HepG2 (cell line): ENCODE measurements at regions not wholly inside any gene's neighbourhood (a gene's known extent, or its start where the extent isn't known, plus 50 kb on each side); places are given as distances from the start of the nearest gene placed in this dataset.

ENCODE experiments used
- ATAC-seq: fragments of 200-7000 bp; cut with Tn5 transposase; 3 replicates; pipeline ENCODE4 v1.9.1; 2020; ENCODE audit warnings: mild to moderate bottlenecking, moderate library complexity
- BruUV-seq: library from RNA; stranded (reverse); fragments of 400-500 nt; replicated peaks from 2 replicates; lab custom pipeline; 2021; lab: Mats Ljungman, UMichigan
- CTCF ChIA-PET: fragments of 300-600 bp; formaldehyde crosslinking; extraction: SDS; loops from one replicate; lab custom pipeline; 2021; ENCODE audit warnings: low total read pairs, inconsistent platforms, low intra/inter-chr PET ratio; lab: Yijun Ruan, JAX
- POLR2A ChIA-PET: fragments of 350-600 bp; sonication (Branson Sonifier 250); formaldehyde crosslinking; loops from one replicate; lab custom pipeline; 2020; ENCODE audit warnings: antibody characterized with exemption, inconsistent platforms; lab: Yijun Ruan, JAX
- DNase-seq: peaks from one replicate; pipeline ENCODE4 v3.0.0-alpha.2; 2015; ENCODE audit warnings: low spot score
- FAIRE-seq: peaks from 3 replicates; lab custom pipeline; 2011; peaks lifted over from hg19 to GRCh38; lab: Jason Lieb, UNC
- H2AFZ ChIP-seq: one replicate; pipeline ENCODE4 v1.6.1; 2011; ENCODE audit warnings: low read length, inconsistent platforms
- H3K27ac ChIP-seq: fragments of 300-600 bp; 3 replicates; pipeline ENCODE4 v1.8.0; 2011; ENCODE audit warnings: mixed run types, mild to moderate bottlenecking, mixed read lengths, low read length, inconsistent platforms; ENCODE audit not compliant: insufficient read depth; ENCODE audit errors: extremely low read length
- H3K27me3 ChIP-seq, 2 experiments: fragments of 200-600 bp in 1 of 2; 2 replicates in 1 of 2; 3 replicates in 1 of 2; pipeline versions ENCODE4 v1.6.0 to v1.8.0; 2011; ENCODE audit warnings: low read length in 2 of 2, mild to moderate bottlenecking in 2 of 2, moderate library complexity in 2 of 2, inconsistent platforms in 1 of 2; ENCODE audit not compliant: insufficient read depth in 2 of 2, control insufficient read depth in 1 of 2
- H3K36me3 ChIP-seq, 2 experiments: fragments of 200-600 bp in 1 of 2; replicated peaks in 1 of 2; 2 replicates in 1 of 2; 3 replicates in 1 of 2; pipeline versions ENCODE4 v1.5.1 to v1.8.0; 2011; ENCODE audit warnings: low read length in 2 of 2, inconsistent platforms in 1 of 2; ENCODE audit not compliant: insufficient read depth in 2 of 2, control insufficient read depth in 1 of 2
- H3K4me1 ChIP-seq: 2 replicates; pipeline ENCODE4 v1.5.1; 2012; ENCODE audit warnings: low read length, inconsistent platforms; ENCODE audit not compliant: insufficient read depth
- H3K4me2 ChIP-seq: 2 replicates; pipeline ENCODE4 v1.6.0; 2011; ENCODE audit warnings: low read depth, low read length, inconsistent platforms
- H3K4me3 ChIP-seq, 3 experiments: fragments of 200-600 bp in 1 of 3; sonication (generic), shearing (Covaris generic) in 1 of 3; replicated peaks in 1 of 3; 2 replicates each; pipeline ENCODE4 v1.5.1; 2011 to 2016; ENCODE audit warnings: low read length in 3 of 3, inconsistent platforms in 2 of 3, low read depth in 2 of 3, mild to moderate bottlenecking in 2 of 3, control low read depth in 1 of 3, mixed read lengths in 1 of 3; ENCODE audit not compliant: insufficient read depth in 1 of 3
- H3K79me2 ChIP-seq: one replicate; pipeline ENCODE4 v1.6.1; 2011; ENCODE audit warnings: low read length, inconsistent platforms; ENCODE audit not compliant: insufficient read depth
- H3K9ac ChIP-seq: 2 replicates; pipeline ENCODE4 v1.6.0; 2011; ENCODE audit warnings: mild to moderate bottlenecking, low read depth, low read length, inconsistent platforms; ENCODE audit not compliant: insufficient read depth
- H3K9me3 ChIP-seq: 2 replicates; pipeline ENCODE4 v1.5.1; 2012; ENCODE audit warnings: mild to moderate bottlenecking, low read length
- H4K20me1 ChIP-seq: 2 replicates; pipeline ENCODE4 v1.6.0; 2011; ENCODE audit warnings: inconsistent platforms, mild to moderate bottlenecking, low read length, moderate library complexity; ENCODE audit not compliant: insufficient read depth
- BRD4 ChIP-seq: sonication (generic); formaldehyde crosslinking; IDR thresholded peaks from 2 replicates; pipeline ENCODE4 v1.4.0; 2020; ENCODE audit warnings: missing genetic modification reagents
- PRPF4 ChIP-seq: fragments of 200-400 bp; formaldehyde crosslinking; IDR thresholded peaks from 2 replicates; pipeline ENCODE4 v1.6.1; 2016; ENCODE audit warnings: low read length, low read depth; ENCODE audit not compliant: poor library complexity, severe bottlenecking
- RARG ChIP-seq: sonication (generic); formaldehyde crosslinking; IDR thresholded peaks from 2 replicates; pipeline ENCODE4 v1.4.0; 2020; ENCODE audit warnings: low read depth, mild to moderate bottlenecking, missing genetic modification reagents
- SOX6 ChIP-seq, 2 experiments: fragments of 450-650 bp in 1 of 2; sonication (generic) in 1 of 2; formaldehyde crosslinking in 1 of 2; IDR thresholded peaks; 2 replicates each; pipeline versions ENCODE4 v1.4.0 to v1.6.1; 2017 to 2020; ENCODE audit warnings: antibody characterized with exemption in 1 of 2, mild to moderate bottlenecking in 1 of 2, missing genetic modification reagents in 1 of 2
- U2AF2 ChIP-seq: fragments of 200-400 bp; formaldehyde crosslinking; IDR thresholded peaks from 2 replicates; pipeline ENCODE4 v1.6.1; 2017; ENCODE audit warnings: low read depth, mild to moderate bottlenecking, low read length
- YY1 ChIP-seq: IDR thresholded peaks from 2 replicates; pipeline ENCODE4 v1.6.1; 2011; ENCODE audit warnings: low read length, low read depth, moderate library complexity, mild to moderate bottlenecking; ENCODE audit not compliant: insufficient read depth, insufficient replicate concordance
- ZNF121 ChIP-seq: sonication (generic); formaldehyde crosslinking; IDR thresholded peaks from 2 replicates; pipeline ENCODE4 v1.5.0; 2020; ENCODE audit warnings: mild to moderate bottlenecking, missing genetic modification reagents
- ZNF460 ChIP-seq: sonication (generic); formaldehyde crosslinking; IDR thresholded peaks from 2 replicates; pipeline ENCODE4 v1.5.1; 2020; ENCODE audit warnings: missing genetic modification reagents, mild to moderate bottlenecking, borderline replicate concordance
- ZNF484 ChIP-seq: sonication (generic); formaldehyde crosslinking; IDR thresholded peaks from 2 replicates; pipeline ENCODE4 v1.5.1; 2020; ENCODE audit warnings: mild to moderate bottlenecking, low read depth, missing genetic modification reagents, borderline replicate concordance
- WGBS: methylation state at CpG from one replicate; pipeline ENCODE4 v1.1.6; 2017; ENCODE audit warnings: low lambda C conversion rate; 5-methylcytosine and 5-hydroxymethylcytosine counted together
- in situ Hi-C: cut with HindIII; loops from 2 replicates; pipeline ENCODE4 v1.10.0; 2017; ENCODE audit warnings: low pct_unique_long_range_greater_than_20kb; ENCODE audit not compliant: extremely low pct_ligation_motif_present
- intact Hi-C: fragments of 100-400 bp; cut with micrococcal nuclease; formaldehyde crosslinking; loops from one replicate; pipeline ENCODE4 v1.10.0; 2022; ENCODE audit not compliant: unreplicated experiment
- TF ChIP-seq, protein P1 (sequence below): sonication (generic); formaldehyde crosslinking; IDR thresholded peaks from 2 replicates; pipeline ENCODE4 v1.4.0; 2020; ENCODE audit warnings: missing genetic modification reagents
- TF ChIP-seq, protein P2 (sequence below): sonication (generic); formaldehyde crosslinking; IDR thresholded peaks from 2 replicates; pipeline ENCODE4 v1.4.0; 2020; ENCODE audit warnings: missing genetic modification reagents
- TF ChIP-seq, protein P3 (sequence below): sonication (generic); formaldehyde crosslinking; IDR thresholded peaks from 2 replicates; pipeline ENCODE4 v1.4.0; 2020; ENCODE audit warnings: mild to moderate bottlenecking, missing genetic modification reagents
- TF ChIP-seq, protein P4 (sequence below): IDR thresholded peaks from 2 replicates; pipeline ENCODE4 v1.6.1; 2012; ENCODE audit warnings: inconsistent platforms
- TF ChIP-seq, protein P5 (sequence below): sonication (generic); formaldehyde crosslinking; IDR thresholded peaks from 2 replicates; pipeline ENCODE4 v1.4.0; 2020; ENCODE audit warnings: missing genetic modification reagents
- TF ChIP-seq, protein P6 (sequence below): sonication (generic); formaldehyde crosslinking; IDR thresholded peaks from 2 replicates; pipeline ENCODE4 v1.8.0; 2022; ENCODE audit warnings: missing genetic modification reagents, mild to moderate bottlenecking, inconsistent platforms, borderline replicate concordance

DNA sequence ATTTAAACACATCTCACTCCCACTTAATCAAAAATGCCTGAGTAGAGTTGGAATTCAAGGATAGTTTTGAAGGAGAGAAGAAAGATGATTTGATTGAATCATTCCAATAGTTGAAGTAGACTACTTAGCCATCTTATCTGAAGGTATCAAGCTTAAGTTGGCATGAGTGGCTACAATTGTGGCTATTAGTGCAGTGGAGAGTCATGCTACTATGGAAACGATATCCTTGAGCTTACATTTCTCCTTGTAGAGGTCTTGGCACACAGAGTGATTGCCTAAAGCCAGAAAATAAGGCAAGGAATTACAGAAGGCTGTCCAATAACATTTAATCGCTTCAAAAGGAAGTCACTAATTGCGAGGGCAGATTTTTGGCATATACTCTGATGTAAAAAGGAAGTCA is 1022.7 kb downstream of the IGSF11 start:
- no peaks in the 10 kb centered on the region for H3K4me1 ChIP-seq
- in situ Hi-C loops (no loop called here), intact Hi-C loops (no loop called here)
- 2% methylated on average over 3 of the region's 3 CpGs for WGBS
- no peaks in the 10 kb centered on the region for H3K27me3 ChIP-seq
- H3K9me3 ChIP-seq: peaks cover 56% of the 10 kb centered on the region
- H3K36me3 ChIP-seq: no peaks in the 10 kb centered on the region
- BruUV-seq: no TSS peak
- ChIA-PET POLR2A (no interaction called here), CTCF (no interaction called here)
- DNase-seq: no peak
- no peaks in the 10 kb centered on the region for H4K20me1 ChIP-seq
- no peak overlapping the region for H2AFZ ChIP-seq
- no peak for FAIRE-seq
- no peak overlapping the region for H3K4me2 ChIP-seq
- H3K9ac ChIP-seq: no peak overlapping the region
- H3K4me3 ChIP-seq: no peak overlapping the region
- H3K27ac ChIP-seq: no peak overlapping the region
- no peak for ATAC-seq
- H3K79me2 ChIP-seq: no peaks in the 10 kb centered on the region
- TF ChIP-seq BRD4 (CRISPR knock-in tag): no peak
- no peak for TF ChIP-seq SOX6 (IDR thresholded peaks at IDR 0.05)
- TF ChIP-seq SOX6 (CRISPR knock-in tag; IDR thresholded peaks at IDR 0.05): no peak
- TF ChIP-seq RARG: no peak
- TF ChIP-seq ZNF460 (CRISPR knock-in tag): no peak
- TF ChIP-seq, protein P1, sequence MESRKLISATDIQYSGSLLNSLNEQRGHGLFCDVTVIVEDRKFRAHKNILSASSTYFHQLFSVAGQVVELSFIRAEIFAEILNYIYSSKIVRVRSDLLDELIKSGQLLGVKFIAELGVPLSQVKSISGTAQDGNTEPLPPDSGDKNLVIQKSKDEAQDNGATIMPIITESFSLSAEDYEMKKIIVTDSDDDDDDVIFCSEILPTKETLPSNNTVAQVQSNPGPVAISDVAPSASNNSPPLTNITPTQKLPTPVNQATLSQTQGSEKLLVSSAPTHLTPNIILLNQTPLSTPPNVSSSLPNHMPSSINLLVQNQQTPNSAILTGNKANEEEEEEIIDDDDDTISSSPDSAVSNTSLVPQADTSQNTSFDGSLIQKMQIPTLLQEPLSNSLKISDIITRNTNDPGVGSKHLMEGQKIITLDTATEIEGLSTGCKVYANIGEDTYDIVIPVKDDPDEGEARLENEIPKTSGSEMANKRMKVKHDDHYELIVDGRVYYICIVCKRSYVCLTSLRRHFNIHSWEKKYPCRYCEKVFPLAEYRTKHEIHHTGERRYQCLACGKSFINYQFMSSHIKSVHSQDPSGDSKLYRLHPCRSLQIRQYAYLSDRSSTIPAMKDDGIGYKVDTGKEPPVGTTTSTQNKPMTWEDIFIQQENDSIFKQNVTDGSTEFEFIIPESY (CRISPR knock-in tag): no peak
- TF ChIP-seq, protein P2, sequence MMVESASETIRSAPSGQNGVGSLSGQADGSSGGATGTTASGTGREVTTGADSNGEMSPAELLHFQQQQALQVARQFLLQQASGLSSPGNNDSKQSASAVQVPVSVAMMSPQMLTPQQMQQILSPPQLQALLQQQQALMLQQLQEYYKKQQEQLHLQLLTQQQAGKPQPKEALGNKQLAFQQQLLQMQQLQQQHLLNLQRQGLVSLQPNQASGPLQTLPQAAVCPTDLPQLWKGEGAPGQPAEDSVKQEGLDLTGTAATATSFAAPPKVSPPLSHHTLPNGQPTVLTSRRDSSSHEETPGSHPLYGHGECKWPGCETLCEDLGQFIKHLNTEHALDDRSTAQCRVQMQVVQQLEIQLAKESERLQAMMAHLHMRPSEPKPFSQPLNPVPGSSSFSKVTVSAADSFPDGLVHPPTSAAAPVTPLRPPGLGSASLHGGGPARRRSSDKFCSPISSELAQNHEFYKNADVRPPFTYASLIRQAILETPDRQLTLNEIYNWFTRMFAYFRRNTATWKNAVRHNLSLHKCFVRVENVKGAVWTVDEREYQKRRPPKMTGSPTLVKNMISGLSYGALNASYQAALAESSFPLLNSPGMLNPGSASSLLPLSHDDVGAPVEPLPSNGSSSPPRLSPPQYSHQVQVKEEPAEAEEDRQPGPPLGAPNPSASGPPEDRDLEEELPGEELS (CRISPR knock-in tag): no peak
- TF ChIP-seq PRPF4: no peak
- TF ChIP-seq, protein P3, sequence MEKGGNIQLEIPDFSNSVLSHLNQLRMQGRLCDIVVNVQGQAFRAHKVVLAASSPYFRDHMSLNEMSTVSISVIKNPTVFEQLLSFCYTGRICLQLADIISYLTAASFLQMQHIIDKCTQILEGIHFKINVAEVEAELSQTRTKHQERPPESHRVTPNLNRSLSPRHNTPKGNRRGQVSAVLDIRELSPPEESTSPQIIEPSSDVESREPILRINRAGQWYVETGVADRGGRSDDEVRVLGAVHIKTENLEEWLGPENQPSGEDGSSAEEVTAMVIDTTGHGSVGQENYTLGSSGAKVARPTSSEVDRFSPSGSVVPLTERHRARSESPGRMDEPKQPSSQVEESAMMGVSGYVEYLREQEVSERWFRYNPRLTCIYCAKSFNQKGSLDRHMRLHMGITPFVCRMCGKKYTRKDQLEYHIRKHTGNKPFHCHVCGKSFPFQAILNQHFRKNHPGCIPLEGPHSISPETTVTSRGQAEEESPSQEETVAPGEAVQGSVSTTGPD (CRISPR knock-in tag): no peak
- TF ChIP-seq ZNF121 (CRISPR knock-in tag): no peak
- TF ChIP-seq, protein P4, sequence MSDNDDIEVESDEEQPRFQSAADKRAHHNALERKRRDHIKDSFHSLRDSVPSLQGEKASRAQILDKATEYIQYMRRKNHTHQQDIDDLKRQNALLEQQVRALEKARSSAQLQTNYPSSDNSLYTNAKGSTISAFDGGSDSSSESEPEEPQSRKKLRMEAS: no peak
- no peak for TF ChIP-seq U2AF2
- TF ChIP-seq YY1: no peak
- TF ChIP-seq, protein P5, sequence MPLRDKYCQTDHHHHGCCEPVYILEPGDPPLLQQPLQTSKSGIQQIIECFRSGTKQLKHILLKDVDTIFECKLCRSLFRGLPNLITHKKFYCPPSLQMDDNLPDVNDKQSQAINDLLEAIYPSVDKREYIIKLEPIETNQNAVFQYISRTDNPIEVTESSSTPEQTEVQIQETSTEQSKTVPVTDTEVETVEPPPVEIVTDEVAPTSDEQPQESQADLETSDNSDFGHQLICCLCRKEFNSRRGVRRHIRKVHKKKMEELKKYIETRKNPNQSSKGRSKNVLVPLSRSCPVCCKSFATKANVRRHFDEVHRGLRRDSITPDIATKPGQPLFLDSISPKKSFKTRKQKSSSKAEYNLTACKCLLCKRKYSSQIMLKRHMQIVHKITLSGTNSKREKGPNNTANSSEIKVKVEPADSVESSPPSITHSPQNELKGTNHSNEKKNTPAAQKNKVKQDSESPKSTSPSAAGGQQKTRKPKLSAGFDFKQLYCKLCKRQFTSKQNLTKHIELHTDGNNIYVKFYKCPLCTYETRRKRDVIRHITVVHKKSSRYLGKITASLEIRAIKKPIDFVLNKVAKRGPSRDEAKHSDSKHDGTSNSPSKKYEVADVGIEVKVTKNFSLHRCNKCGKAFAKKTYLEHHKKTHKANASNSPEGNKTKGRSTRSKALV: no peak
- TF ChIP-seq ZNF484: no peak
- TF ChIP-seq, protein P6, sequence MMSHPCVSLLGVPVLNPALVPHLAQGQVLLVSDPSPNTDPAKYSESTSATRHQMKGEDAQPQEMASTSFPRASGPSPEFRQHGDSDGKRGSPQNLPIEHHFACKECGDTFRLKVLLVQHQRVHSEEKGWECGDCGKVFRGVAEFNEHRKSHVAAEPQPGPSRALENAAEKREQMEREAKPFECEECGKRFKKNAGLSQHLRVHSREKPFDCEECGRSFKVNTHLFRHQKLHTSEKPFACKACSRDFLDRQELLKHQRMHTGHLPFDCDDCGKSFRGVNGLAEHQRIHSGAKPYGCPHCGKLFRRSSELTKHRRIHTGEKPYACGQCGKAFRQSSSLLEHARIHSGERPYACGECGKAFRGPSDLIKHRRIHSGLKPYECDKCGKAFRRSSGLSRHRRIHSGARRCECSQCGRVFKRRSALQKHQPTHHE (CRISPR knock-in tag): no peak
